ENCODE measurements at regions not wholly inside any gene's neighbourhood (a gene's known extent, or its start where the extent isn't known, plus 50 kb on each side); places are given as distances from the start of the nearest gene placed in this dataset.

DNA sequence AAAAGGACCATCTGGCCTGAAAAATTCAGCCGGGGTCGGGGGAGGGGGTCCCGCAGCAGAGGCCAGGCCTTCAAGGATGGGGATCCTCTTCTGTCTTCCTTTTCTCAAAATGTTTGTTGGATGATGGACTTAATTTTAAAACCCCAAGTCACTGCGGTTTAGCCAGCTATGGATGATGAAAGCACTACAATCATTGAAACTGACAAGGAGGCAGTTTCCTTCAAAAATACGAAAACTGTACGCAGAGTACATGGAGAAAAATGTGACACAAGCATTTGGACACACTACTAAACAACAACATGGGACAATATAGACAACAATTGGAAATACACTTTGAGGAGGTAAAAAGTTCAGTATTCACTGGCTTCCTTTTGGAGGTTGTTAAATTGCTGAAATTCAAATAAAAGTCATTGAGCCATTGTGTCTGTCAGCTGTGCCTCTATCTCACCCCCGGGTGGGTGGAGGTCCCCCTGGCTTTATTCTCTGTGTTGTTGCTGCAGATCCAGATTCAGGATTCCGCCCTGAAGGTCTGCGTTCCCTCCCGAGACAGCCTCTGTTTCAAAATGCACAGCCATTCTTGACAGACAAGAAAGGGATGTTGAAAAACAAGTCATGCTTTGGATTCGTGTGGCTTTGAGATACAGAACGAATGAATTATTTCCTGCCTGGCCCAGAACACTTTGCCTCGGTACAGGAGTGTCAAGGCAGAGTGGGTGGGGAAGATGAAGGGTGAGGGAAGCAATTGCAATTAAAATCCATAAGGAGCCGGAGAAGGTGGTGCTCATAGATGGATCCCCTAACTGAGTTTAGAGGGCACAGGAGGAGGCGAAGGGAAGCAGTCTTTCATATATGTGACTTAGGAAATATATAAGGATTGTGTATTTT lies 118.2 kb downstream of the TTLL2 start:
- DNase-seq = no peak

DNA sequence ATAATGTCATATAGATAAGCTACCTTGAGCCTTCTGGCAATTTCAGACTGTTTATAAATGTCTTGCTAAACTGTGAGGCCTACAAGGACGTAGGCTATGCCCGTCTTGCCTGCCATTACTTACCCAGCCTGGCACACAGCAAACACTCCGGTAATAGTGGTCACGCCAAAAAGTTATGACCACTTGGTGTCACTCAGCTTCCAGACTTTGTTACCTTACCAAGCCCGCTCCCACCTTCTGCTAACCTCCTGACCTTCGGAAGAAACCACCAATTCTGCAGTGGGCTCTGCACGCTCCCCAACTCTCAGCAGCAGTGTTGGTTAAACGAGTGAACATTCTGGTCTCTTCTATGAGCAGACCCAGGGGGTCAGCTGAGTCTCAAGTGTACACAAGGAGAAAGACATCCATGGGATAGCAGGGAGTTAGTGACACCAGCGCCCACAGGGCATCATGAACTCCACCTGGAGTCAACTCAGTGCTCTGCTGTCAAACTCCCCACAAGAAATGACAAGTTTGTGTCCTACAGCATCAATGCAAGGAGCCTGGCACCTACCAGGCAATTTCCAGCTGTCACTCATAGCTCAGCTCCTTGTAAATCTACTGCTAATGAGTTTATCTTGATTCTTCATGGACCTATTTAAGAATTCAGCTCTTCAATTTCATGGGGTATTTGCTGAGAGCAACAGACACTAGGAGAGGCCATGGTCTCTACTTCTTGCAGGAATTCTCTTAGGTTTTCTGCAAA lies 119.9 kb downstream of the TTLL2 start:
- DNase-seq = no peak

DNA sequence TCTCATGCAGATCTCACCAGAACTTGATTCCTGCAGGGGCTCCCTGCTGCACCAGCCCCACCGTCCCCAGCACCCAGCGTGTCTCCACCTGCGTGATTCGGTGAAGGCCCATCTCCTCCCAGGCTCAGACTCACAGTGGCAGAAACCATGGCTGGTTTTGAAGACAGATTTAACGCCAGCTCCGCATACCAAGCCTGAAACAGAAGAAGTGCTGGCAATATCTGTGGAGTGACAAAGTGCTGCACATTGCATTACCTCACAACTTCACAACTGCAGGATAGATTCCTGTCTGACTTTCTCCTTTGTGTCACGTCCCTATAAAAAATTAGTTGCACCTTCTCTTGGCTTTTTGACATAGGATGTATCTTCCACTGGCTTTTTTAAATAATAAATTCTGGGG lies 120.7 kb downstream of the TTLL2 start:
- no peak for DNase-seq

DNA sequence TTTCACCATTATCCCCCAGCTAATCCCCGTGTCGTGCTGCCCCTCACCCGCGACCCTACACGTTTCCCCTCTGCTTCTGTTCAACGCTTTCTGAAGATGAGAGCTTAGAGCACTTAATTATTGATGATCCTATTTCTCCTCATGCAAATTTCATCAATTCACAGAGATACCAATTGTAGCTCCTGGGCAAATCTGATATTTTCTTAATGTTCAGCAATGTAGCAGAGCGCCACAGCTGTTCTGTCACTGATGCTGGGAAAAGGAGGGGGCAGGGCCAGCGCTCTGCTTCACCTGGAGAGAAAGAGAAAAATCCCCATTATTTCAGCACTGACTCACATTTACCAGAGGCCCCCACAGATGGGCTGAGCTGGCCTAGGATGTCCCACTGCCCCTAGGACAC lies 121.2 kb downstream of the TTLL2 start:
- DNase-seq = no peak

DNA sequence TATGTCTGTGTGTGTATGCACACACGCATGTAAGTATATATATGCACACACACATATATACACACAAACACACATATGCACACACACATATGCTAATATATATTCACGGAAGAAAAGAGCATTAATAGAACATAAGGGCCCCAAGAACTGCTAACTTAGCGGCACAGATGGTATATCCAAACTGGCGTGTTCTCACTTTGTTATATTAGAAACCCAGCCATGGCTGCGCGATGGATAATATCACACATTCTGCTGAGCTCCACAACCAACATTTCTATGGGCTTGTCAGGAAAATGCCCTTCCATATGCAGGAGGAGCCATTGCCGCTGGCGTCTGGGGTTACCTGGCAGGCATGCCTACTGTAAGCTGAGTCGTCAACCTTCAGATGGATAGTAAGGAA lies 122.1 kb downstream of the TTLL2 start:
- no peak for DNase-seq

DNA sequence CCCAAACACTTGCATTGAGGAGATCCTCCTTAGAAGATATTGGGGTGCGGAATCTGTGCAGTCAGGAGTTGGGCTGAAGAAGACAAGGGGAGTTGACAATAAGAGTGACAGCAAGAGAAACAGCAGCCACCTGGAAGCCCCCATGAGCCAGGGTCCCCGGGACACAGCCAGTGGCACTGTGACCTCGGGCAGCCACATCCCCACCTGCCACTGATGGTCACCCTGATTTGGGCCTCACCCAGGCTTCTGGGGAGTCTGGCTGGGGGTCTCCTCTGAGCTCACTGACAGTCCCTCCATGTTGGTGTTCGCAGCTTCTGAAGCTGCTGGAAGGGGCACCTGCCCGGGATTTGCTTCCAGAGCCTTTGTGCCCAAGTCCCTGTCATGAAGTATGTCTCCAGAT lies 123.5 kb downstream of the TTLL2 start:
- DNase-seq = no peak

DNA sequence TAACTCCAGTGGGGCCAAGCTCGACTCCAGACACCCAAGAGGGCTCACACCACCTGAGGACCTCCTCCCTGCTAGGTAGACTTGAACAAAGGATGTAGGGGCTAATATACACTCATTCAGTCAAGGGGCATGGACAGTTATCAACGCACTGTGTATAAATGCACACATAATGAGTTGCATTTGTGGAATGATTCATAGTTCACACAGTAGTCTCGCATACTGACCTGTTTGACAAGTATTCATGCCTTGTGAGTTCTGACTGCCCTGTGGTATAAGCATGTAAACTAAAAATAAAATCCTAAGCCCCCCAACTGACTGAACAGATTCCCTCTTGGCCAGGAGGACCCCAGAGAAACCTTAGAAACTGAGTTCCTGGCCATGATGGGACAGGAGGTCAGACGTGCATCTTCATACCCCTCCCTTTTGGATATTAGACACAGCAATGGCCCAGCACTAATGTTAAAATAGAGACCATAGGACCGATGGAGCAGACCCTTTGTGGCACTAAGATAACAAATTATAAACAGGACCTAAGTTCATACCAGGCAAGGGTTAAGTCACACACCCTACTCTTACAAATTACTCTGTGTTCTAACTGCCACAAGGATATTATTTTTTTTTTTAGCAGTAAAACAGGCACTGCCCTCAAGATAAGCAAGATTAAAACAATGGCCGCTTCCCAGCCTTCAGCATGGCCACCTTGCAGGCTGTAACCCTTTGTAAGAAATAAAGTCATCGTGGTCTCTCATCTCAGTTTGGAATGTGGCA lies 124.4 kb downstream of the TTLL2 start:
- no peak for DNase-seq

DNA sequence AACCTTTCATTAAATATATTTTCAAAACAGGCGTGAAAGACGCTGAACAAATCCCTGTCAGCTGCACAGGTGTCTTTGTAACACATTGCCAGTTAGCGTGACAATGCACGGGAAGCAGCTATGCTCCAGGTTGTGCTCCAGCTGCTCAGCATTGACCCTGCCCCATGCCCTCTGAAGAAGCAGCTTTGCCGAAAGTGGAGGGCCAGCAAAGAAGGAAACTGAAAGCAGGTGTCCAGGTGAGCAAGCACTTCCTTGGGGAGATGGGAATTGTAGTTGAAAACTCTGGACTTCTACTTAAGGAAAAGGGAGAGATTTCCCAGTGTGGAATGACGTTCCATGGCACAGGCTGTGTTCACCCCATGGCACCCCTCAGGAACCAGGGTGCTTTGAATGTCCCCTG lies 125.7 kb downstream of the TTLL2 start:
- DNase-seq = no peak

DNA sequence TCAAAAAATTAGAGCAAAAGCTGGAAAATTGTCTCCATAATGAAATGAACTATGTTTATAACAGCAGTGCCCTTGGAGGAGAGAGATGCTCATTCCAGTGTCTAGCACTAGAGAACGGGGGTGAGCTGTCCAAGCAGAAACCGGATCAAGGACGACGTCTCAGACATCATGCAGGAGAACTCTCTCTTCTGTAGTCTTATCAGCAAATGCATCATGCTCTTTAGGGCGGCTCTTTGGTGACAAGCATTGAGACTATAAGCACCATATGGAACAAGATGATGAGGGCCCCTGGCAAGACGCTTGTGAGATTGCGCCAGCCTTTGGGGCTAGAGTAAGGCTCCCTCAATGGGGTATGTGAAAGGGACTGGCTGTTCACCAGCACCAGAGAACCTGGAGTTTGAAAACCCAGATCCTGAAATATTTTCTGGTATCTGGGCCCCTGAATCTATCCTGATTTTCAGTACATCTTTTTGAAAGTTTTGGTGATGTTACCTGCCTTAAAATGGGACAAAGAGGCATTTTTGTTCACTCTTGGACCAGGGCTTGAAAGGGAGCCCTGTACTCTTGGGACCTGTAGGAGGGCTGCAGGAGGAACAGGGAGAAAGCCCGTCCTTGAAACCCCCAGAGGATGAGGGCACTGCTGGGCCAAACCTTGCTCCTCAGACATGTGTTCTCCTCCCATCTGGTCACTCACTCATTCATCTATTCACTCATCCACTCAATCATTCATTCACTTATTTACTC lies 127.6 kb downstream of the TTLL2 start:
- no peak for DNase-seq

DNA sequence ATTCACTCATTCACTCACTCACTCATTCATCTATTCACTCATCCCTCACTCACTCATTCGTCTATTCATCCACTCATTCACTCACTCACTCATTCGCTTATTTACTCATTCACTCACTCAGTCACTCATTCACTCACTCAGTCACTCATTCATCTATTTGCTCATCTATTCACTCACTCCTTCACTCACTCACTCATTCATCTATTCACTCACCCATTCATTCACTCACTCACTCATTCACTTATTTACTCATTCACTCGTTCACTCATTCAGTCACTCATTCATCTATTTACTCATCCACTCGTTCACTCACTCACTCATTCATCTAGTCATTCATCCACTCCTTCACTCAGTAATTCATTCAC lies 128.2 kb downstream of the TTLL2 start:
- DNase-seq = no peak

DNA sequence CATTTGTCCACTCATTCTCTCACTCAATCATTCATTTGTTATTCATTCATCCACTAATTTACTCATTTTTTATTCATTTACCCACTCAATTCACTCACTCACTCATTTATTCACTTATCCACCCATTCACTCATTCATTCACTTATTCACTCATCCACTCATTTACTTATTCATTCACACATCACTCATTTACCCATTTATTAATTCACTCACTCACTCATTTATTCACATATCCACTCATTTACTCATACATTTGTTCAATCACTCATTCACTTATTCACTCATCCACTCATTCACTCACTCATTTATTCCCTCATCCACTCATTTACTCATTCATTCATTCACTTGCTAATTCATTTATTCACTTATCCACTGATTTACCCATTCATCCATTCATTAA lies 129.1 kb downstream of the TTLL2 start:
- DNase-seq = no peak

DNA sequence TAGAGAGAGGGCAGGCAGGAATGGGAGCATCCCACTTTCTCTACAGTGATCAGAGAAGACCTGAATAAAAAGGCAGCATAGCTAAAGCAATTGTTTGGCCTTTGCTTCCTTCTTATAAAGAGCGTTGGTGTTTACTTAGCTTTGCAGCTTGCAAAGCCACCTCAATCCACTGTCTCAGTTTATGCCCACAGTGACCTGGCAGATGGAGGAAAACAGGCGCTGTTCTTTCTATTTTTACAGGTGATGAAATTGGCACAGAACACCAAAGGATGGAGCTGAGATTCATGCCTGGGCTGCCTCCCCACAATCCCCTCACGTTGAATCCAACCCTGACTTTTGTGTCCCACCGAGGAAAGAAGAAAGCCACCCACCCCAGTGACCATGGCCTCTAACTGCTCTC lies 130.5 kb downstream of the TTLL2 start:
- DNase-seq = no peak

DNA sequence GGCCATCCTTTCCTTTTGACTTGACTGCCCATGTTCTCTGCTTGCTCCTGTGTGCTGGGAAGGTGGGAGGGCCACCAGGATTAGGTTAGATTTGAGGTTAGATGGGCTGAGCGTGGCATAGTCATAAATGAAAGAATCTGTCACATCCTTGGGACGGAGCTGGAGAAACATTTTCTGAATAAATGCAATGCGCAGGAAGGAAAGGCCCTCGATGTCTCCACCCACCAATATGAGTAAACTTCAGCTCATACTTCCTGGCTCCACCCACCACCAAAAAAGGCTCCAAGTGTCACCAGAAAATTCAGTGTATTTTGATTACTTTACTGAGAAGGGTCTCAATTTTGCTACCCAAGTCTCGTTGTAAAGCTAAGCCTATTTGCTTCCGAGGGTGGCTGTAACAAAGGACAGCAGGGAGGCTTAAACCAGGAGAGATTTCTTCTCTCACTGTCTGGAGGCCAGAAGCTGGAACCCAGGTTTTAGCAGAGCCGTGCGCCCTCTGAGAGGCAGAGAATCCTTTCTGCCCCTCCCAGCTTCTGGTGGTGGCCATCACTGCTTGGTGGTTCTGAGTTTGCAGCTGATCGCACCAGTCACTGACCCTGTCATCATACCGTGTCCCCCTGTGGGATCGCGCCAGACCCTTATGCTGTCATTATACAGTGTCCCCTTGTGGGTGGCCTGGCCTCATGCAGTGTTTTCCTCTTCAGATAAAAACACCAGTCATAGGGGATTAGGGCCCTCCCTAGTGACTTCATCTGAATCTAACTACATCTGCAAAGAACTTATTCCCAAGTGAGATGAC lies 137.8 kb downstream of the TTLL2 start:
- DNase-seq = no peak

DNA sequence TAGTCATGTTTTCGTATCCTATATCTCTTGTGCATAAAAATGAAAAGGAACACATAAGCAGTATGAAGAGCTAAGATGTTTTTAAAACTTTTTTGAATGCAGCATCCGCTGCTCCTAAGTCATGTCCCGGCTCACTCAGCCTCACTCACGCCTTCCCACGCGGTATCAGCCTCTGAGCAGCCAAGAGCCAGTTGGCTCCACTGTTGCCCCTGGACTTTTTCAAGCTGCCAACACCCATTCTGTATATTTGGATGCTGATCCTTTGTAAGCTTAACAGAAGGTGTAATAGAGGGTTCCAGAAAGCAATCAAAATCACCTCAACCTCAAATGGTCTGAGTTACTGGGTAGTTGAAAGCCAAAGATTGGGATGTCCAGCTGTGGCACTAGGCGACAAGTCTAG lies 139.3 kb downstream of the TTLL2 start:
- no peak for DNase-seq

DNA sequence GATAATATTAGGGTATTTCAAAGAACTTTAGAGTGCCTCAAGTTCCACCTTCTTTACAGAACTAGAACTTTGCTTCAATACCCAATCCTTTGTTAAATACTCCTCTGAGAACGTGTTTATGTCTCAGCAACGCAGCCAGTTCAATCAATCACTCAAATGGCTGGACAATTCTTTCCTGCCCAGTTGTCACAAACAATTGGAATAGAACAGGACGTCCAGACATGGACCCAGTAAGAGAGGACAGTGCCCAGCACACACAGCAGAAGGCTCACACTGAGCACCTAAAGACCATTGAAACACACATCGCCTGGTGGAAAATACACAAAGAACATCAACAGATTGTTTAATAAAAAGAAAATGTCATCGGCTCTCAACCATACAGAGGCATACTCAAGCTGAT lies 140.6 kb downstream of the TTLL2 start:
- no peak for DNase-seq

DNA sequence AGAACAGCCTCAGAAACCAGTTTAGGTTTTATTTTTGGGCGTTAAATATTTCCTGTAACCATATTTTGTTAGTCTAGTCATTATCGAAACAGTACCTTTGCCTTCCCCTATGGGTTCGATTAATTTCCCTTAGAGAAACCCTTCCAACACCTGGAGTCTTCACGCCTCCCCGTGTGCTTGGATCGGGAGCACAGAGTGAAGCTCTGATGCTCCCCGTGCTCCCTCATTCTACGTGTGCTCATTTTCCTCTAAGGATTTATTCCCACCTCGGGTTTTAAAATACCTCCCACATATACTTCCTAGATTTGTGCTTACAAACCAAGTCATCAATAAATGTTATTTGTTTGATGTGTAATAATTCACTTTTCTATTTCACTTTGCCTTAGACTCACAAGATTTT lies 142.4 kb downstream of the TTLL2 start:
- DNase-seq = no peak

DNA sequence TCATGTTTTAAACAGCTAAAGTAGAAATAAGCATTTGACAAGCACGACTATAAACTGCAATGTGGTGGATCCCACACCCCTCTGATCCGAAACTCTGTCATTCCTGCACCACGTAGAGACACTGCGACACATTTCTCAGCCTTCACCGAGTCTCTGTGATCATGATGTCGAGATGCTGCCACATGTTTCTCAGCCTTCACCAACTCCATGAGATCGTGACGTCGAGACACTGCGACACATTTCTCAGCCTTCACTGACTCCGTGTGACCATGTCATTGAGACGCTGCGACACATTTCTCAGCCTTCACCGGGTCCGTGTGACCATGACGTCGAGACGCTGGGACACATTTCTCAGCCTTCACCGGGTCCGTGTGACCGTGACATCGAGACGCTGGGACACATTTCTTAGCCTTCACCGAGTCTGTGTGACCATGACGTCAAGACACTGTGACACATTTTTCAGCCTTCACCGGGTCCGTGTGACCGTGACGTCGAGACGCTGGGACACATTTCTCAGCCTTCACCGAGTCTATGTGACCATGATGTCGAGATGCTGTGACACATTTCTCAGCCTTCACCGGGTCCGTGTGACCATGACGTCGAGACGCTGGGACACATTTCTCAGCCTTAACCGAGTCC lies 143.0 kb downstream of the TTLL2 start:
- DNase-seq = no peak

DNA sequence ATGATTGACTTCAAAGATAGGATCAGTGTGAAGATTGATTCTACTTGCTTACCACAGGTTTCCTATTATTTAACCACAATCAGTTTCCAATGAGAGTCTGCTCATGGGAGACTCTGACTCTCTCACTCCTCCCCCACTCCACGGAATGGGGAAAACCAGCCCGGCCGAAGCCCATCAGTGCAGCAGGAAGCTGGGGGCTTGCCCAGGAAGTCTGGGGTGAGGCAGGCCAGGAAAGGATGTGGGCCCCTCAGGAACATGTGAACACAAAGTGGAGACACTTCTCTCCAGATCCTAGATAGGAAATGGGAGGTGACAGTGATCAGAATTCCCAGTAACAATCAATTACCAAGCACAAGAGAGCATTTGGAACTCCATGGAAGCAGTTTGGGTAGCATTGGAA lies 144.2 kb downstream of the TTLL2 start:
- DNase-seq = no peak

DNA sequence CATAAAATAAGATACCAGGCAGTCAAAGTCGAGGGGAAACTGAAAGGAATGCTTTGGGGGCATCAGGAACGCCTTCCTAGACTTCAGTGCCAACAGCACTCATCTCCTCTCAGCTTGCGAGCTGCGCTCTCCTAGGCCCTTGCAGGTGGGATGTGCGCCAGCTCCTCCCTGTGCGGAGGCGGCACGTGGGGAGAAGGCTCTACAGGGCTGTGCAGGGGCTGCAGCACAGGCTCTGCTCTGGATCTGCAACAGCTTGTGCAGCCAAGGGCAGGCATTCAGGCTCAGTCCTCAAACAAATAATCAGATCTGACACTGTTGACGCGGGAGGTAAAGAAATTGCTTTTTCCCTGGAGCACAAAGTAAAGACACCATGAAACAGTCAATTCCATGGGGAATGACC lies 144.8 kb downstream of the TTLL2 start:
- DNase-seq = no peak

DNA sequence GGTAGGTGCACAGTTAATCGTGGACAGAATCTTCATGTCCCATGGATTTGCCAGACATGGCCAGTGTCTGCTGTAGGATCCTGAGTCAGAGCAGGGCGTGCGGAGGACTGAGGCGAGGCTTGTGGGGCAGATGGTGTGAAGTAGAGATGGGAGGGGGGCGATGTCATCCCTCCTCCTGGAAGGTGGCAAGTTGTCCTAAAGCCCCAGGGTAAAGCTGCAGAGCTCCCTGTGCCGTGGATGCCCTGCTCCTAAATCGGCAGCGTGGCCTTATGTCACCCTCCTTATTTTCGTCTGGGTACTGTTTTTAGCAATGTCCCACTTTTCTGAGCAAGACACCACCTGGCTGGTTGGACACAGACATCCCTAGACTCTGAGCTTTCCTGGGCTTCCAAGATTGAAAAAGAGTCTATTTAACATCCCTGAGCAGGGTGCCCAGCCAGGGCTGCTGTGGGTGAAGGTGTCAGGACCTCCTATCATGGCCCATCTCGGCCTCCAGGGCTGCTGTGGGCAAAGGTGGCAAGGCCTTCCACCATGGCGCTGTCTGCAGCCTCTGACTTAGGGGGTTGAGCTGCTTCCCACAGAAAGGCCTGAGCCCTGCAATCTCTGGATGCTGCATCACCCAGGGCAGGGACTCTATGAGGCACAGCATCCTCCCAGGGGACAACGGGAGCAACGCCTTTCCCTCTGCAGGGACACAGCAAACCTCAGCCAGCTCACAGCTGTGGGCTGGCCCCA lies 145.4 kb downstream of the TTLL2 start:
- DNase-seq = no peak
